WTC11 (cell line): ENCODE measurements at regions not wholly inside any gene's neighbourhood (a gene's known extent, or its start where the extent isn't known, plus 50 kb on each side); places are given as distances from the start of the nearest gene placed in this dataset.

Experiments
- ATAC-seq: fragments of 200-7000 bp; cut with Tn5 transposase; 2 replicates; pipeline ENCODE4 v1.10.0; 2021; ENCODE audit warnings: mild to moderate bottlenecking, moderate library complexity
- CTCF ChIA-PET: fragments of 300-600 bp; sonication (Branson Sonifier 250); formaldehyde crosslinking; loops from one replicate; lab custom pipeline; 2021; ENCODE audit warnings: antibody characterized with exemption; lab: Charles Lee
- POLR2A ChIA-PET: fragments of 350-600 bp; sonication (Branson Sonifier 250); formaldehyde crosslinking; loops from one replicate; lab custom pipeline; 2021; ENCODE audit warnings: antibody characterized with exemption; lab: Charles Lee
- DNase-seq: peaks from one replicate; pipeline ENCODE4 v3.0.0; 2021; ENCODE audit warnings: low spot score
- H3K27ac Mint-ChIP-seq: 2 replicates; pipeline ENCODE4 v1.8.0; 2021; ENCODE audit warnings: mixed read lengths
- H3K27me3 Mint-ChIP-seq: 2 replicates; pipeline ENCODE4 v1.8.0; 2021; ENCODE audit warnings: low read depth, mild to moderate bottlenecking, moderate library complexity, mixed read lengths
- H3K36me3 Mint-ChIP-seq: 2 replicates; pipeline ENCODE4 v1.8.0; 2021; ENCODE audit warnings: mixed read lengths
- H3K4me1 Mint-ChIP-seq: 2 replicates; pipeline ENCODE4 v1.8.0; 2022; ENCODE audit warnings: mixed read lengths
- H3K4me3 Mint-ChIP-seq: 2 replicates; pipeline ENCODE4 v1.8.0; 2021; ENCODE audit warnings: mild to moderate bottlenecking, moderate library complexity, mixed read lengths
- H3K9me3 Mint-ChIP-seq: 2 replicates; pipeline ENCODE4 v1.8.0; 2021; ENCODE audit warnings: mixed read lengths
- AR ChIP-seq: fragments of 250-450 bp; sonication (Bioruptor Pico); IDR thresholded peaks from 2 replicates; pipeline ENCODE4 v1.9.0; 2021; ENCODE audit warnings: mild to moderate bottlenecking
- ATF2 ChIP-seq: sonication (generic); formaldehyde crosslinking; IDR thresholded peaks from 2 replicates; pipeline ENCODE4 v1.8.1; 2022; ENCODE audit warnings: low read depth, missing genetic modification reagents, borderline replicate concordance
- CTCF ChIP-seq: fragments of 200-600 bp; IDR thresholded peaks from 2 replicates; pipeline ENCODE4 v1.8.0; 2022; ENCODE audit warnings: antibody characterized with exemption
- E2F4 ChIP-seq: sonication (generic); formaldehyde crosslinking; IDR thresholded peaks from 2 replicates; pipeline ENCODE4 v1.8.1; 2022; ENCODE audit warnings: low read depth, mild to moderate bottlenecking, moderate library complexity, missing genetic modification reagents, borderline replicate concordance
- FOXJ3 ChIP-seq: sonication (generic); formaldehyde crosslinking; IDR thresholded peaks from 2 replicates; pipeline ENCODE4 v1.9.0; 2021; ENCODE audit warnings: missing genetic modification reagents, mild to moderate bottlenecking, borderline replicate concordance
- FOXP4 ChIP-seq: sonication (generic); formaldehyde crosslinking; IDR thresholded peaks from 2 replicates; pipeline ENCODE4 v1.8.0; 2022; ENCODE audit warnings: mild to moderate bottlenecking, missing genetic modification reagents
- MAX ChIP-seq: sonication (generic); formaldehyde crosslinking; IDR thresholded peaks from 2 replicates; pipeline ENCODE4 v1.8.0; 2022; ENCODE audit warnings: mild to moderate bottlenecking, missing genetic modification reagents
- MXD4 ChIP-seq: fragments of 250-450 bp; sonication (Bioruptor Pico); IDR thresholded peaks from 2 replicates; pipeline ENCODE4 v1.8.0; 2021; ENCODE audit warnings: mild to moderate bottlenecking, moderate library complexity, borderline replicate concordance
- NFE2L1 ChIP-seq: sonication (generic); formaldehyde crosslinking; IDR thresholded peaks from 2 replicates; pipeline ENCODE4 v1.8.1; 2023; ENCODE audit warnings: missing genetic modification reagents
- OVOL2 ChIP-seq: fragments of 250-450 bp; sonication (Bioruptor Pico); IDR thresholded peaks from 2 replicates; pipeline ENCODE4 v1.9.0; 2021; ENCODE audit warnings: mild to moderate bottlenecking, borderline replicate concordance
- PREB ChIP-seq: sonication (generic); formaldehyde crosslinking; IDR thresholded peaks from 2 replicates; pipeline ENCODE4 v1.8.1; 2022; ENCODE audit warnings: mild to moderate bottlenecking, missing genetic modification reagents, moderate library complexity, borderline replicate concordance
- ZNF317 ChIP-seq: sonication (generic); formaldehyde crosslinking; IDR thresholded peaks from 2 replicates; pipeline ENCODE4 v1.8.1; 2023; ENCODE audit warnings: low read depth, mild to moderate bottlenecking, moderate library complexity, missing genetic modification reagents, borderline replicate concordance

- TF ChIP-seq FOXJ3 (CRISPR knock-in tag) (no peak), CTCF (peak; percentile 81)
- Mint-ChIP-seq H3K4me1 (peaks cover 17% of the 10 kb centered on the region), H3K27ac (no peak overlapping the region; the same call in 1 of the 2 replicates), H3K9me3 (peaks cover 21% of the 10 kb centered on the region), H3K4me3 (no peak overlapping the region), H3K36me3 (peaks cover 16% of the 10 kb centered on the region), H3K27me3 (no peaks in the 10 kb centered on the region)
- CTCF ChIA-PET, result interaction anchor here (0.6 to 1.6 kb wide), 6 partner anchors 11 to 292 kb away, joined by 3 to 8 read pairs (median 3); no protein-coding TSS in a partner anchor
- POLR2A ChIA-PET, result no interaction called here
- DNase-seq (peak; percentile 75), ATAC-seq (peak; percentile 100)
Observed at GRCh38 chr6:156359912-156360311, 417.3 kb upstream of the ARID1B start.

- ATAC-seq, result no peak
- Mint-ChIP-seq H3K27ac (no peak overlapping the region), H3K4me3 (no peak overlapping the region), H3K4me1 (no peaks in the 10 kb centered on the region), H3K9me3 (peaks cover 19% of the 10 kb centered on the region), H3K36me3 (peaks cover 8% of the 10 kb centered on the region), H3K27me3 (no peaks in the 10 kb centered on the region)
- POLR2A ChIA-PET, result no interaction called here
- CTCF ChIA-PET, result no interaction called here
- TF ChIP-seq AR, result no peak
- TF ChIP-seq PREB (CRISPR knock-in tag), result no peak
- TF ChIP-seq MXD4 (CRISPR knock-in tag), result no peak
- no peak for TF ChIP-seq NFE2L1 (CRISPR knock-in tag)
- no peak for TF ChIP-seq MAX
- no peak for TF ChIP-seq E2F4 (CRISPR knock-in tag)
- no peak for TF ChIP-seq FOXP4 (CRISPR knock-in tag)
- TF ChIP-seq ATF2 (CRISPR knock-in tag), result no peak
- no peak for TF ChIP-seq OVOL2
- no peak for TF ChIP-seq ZNF317
- no peak for DNase-seq
Observed at GRCh38 chr6:156352861-156353260, 424.3 kb upstream of the ARID1B start.
